Neutrophil (primary cell): ENCODE measurements at regions not wholly inside any gene's neighbourhood (a gene's known extent, or its start where the extent isn't known, plus 50 kb on each side); places are given as distances from the start of the nearest gene placed in this dataset.
A peak's percentile ranks its signal among the peaks of the same experiment; 100 is the strongest.

Experiments used
- H3K27ac ChIP-seq: fragments of 200-600 bp; sonication (generic); 2 replicates; pipeline ENCODE4 v1.5.1; 2016; ENCODE audit warnings: mild to moderate bottlenecking, moderate library complexity
- H3K27me3 ChIP-seq: fragments of 200-600 bp; sonication (generic); 2 replicates; pipeline ENCODE4 v1.6.0; 2016; ENCODE audit warnings: mild to moderate bottlenecking
- H3K36me3 ChIP-seq: fragments of 200-600 bp; sonication (generic); 2 replicates; pipeline ENCODE4 v1.5.1; 2017
- H3K4me1 ChIP-seq, 2 experiments: fragments of 200-600 bp in 1 of 2; sonication (generic) in 1 of 2; 1 replicate in 1 of 2; 2 replicates in 1 of 2; pipeline versions ENCODE4 v1.5.1 to v1.6.1; 2013 to 2016; ENCODE audit warnings: low read depth in 1 of 2, low read length in 1 of 2, mild to moderate bottlenecking in 1 of 2, moderate library complexity in 1 of 2; ENCODE audit not compliant: control insufficient read depth in 1 of 2, insufficient read depth in 1 of 2
- H3K4me3 ChIP-seq, 2 experiments: fragments of 200-600 bp in 1 of 2; sonication (generic) in 1 of 2; 1 replicate in 1 of 2; 2 replicates in 1 of 2; pipeline ENCODE4 v1.5.1; 2013 to 2016; ENCODE audit warnings: low read depth in 1 of 2, low read length in 1 of 2, mild to moderate bottlenecking in 1 of 2, moderate library complexity in 1 of 2
- H3K9me3 ChIP-seq: fragments of 200-600 bp; sonication (generic); 2 replicates; pipeline ENCODE4 v1.5.1; 2016
- TF ChIP-seq, protein P1 (sequence below): fragments of 200-600 bp; sonication (generic); IDR thresholded peaks from 2 replicates; pipeline ENCODE4 v1.5.1; 2016; ENCODE audit warnings: antibody characterized with exemption

DNA sequence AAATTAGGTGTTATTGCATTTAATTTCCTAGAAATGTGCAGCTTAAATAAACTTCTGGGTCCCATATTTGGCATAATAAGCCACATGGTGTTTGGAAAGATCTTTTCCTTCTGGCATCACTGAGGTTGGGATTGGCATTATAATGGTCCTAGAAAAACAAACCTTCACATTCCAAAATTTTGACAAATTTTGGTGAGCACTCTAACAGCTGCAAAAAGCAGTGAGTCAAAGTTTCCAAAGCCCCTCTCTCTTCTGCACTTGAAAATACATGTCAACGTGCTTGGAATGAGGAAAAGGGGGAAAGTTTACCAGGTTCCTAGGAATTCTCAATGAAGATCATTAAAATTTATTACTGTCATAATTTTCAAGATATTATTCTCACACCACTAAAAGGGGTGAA, 77.8 kb upstream of the STK17B start:
- Histone ChIP-seq H3K27ac (peak overlapping the region; percentile 83), H3K4me1 (peaks cover 45 to 59% of the 10 kb centered on the region in 2 experiments), H3K9me3 (no peaks in the 10 kb centered on the region), H3K4me3 (peak overlapping the region in 1 of 2 experiments; percentile 8), H3K36me3 (no peaks in the 10 kb centered on the region), H3K27me3 (no peaks in the 10 kb centered on the region)
- TF ChIP-seq, protein P1, sequence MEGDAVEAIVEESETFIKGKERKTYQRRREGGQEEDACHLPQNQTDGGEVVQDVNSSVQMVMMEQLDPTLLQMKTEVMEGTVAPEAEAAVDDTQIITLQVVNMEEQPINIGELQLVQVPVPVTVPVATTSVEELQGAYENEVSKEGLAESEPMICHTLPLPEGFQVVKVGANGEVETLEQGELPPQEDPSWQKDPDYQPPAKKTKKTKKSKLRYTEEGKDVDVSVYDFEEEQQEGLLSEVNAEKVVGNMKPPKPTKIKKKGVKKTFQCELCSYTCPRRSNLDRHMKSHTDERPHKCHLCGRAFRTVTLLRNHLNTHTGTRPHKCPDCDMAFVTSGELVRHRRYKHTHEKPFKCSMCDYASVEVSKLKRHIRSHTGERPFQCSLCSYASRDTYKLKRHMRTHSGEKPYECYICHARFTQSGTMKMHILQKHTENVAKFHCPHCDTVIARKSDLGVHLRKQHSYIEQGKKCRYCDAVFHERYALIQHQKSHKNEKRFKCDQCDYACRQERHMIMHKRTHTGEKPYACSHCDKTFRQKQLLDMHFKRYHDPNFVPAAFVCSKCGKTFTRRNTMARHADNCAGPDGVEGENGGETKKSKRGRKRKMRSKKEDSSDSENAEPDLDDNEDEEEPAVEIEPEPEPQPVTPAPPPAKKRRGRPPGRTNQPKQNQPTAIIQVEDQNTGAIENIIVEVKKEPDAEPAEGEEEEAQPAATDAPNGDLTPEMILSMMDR: no peak

DNA sequence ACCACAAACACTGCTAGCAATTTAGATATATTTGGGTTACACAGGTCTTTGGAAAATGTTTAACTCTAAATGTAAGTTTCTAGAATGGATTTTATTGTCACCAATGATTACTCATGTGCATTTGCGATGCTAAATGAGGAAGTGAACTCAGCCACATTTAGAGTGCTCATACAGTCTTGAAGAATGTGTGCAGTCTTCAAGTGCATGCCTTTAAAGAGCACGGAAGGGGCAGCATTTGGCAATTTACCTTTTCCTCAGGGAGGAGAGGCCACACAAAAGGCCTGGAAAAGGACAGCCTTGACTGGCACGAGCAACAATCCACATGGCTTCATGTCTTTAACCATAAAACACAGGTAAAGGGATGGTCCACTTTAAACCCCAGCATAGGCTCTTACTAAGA, 78.5 kb upstream of the STK17B start:
- no peaks in the 10 kb centered on the region for H3K9me3 ChIP-seq
- TF ChIP-seq, protein P1: no peak
- peaks cover 45 to 53% of the 10 kb centered on the region in 2 experiments for H3K4me1 ChIP-seq
- no peaks in the 10 kb centered on the region for H3K36me3 ChIP-seq
- H3K27ac ChIP-seq: peak overlapping the region; percentile 83
- peak overlapping the region in 1 of 2 experiments; percentile 11 for H3K4me3 ChIP-seq
- no peaks in the 10 kb centered on the region for H3K27me3 ChIP-seq

DNA sequence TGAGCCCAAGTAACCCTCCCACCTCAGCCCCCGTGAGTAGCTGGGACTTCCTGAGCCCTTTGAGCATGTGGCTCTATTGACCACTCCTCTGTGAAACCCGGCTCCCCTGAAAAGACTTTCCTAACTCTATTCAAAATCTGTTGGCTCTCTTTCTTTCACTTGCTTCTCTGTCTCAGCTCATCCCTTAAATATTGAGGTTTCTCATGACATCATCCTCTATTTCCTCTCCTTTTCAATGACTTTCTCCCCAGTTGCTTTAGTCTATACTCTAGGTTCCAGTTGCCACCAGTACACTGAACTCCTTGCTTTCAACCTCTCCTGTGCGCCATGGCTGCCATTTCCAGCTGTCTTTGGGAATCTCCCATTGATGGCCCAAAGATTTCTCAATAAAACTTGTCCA, 79.8 kb upstream of the STK17B start:
- peaks cover 40 to 41% of the 10 kb centered on the region in 2 experiments for H3K4me1 ChIP-seq
- TF ChIP-seq, protein P1: no peak

GRCh38 chr2:196252408-196253115, 81.2 kb upstream of the STK17B start:
- Histone ChIP-seq H3K4me1 (peaks cover 31 to 33% of the 10 kb centered on the region in 2 experiments), H3K27ac (no peak overlapping the region)

More for the DNA sequence above, 79.8 kb upstream of the STK17B start:
- Histone ChIP-seq H3K36me3 (no peaks in the 10 kb centered on the region), H3K4me3 (no peak overlapping the region), H3K27ac (no peak overlapping the region), H3K27me3 (no peaks in the 10 kb centered on the region), H3K9me3 (no peaks in the 10 kb centered on the region)

GRCh38 chr2:196253116-196253480, 81.7 kb upstream of the STK17B start:
- Histone ChIP-seq H3K27ac (no peak overlapping the region), H3K9me3 (no peaks in the 10 kb centered on the region), H3K4me3 (no peak overlapping the region), H3K4me1 (peaks cover 26 to 28% of the 10 kb centered on the region in 2 experiments), H3K27me3 (no peaks in the 10 kb centered on the region), H3K36me3 (no peaks in the 10 kb centered on the region)
- TF ChIP-seq, protein P1: no peak

More at GRCh38 chr2:196252408-196253115, 81.2 kb upstream of the STK17B start:
- TF ChIP-seq, protein P1: no peak
- H3K9me3 ChIP-seq: no peaks in the 10 kb centered on the region
- no peaks in the 10 kb centered on the region for H3K36me3 ChIP-seq
- no peaks in the 10 kb centered on the region for H3K27me3 ChIP-seq
- H3K4me3 ChIP-seq: no peak overlapping the region
